Colonic mucosa (tissue), 4 donors: ENCODE measurements at regions not wholly inside any gene's neighbourhood (a gene's known extent, or its start where the extent isn't known, plus 50 kb on each side); places are given as distances from the start of the nearest gene placed in this dataset.
A peak's percentile ranks its signal among the peaks of the same experiment; 100 is the strongest.

Experiments used
- DNase-seq: peaks from one replicate; pipeline ENCODE4 v3.0.0-alpha.2; 2020
- H3K27ac ChIP-seq: fragments of 200-600 bp; one replicate; pipeline ENCODE4 v1.8.0; 2021
- H3K27me3 ChIP-seq: fragments of 200-600 bp; one replicate; pipeline ENCODE4 v1.8.0; 2021
- H3K36me3 ChIP-seq: fragments of 200-600 bp; one replicate; pipeline ENCODE4 v1.8.0; 2021
- H3K4me1 ChIP-seq: fragments of 200-600 bp; one replicate; pipeline ENCODE4 v1.8.0; 2021; ENCODE audit warnings: mild to moderate bottlenecking
- H3K4me3 ChIP-seq: fragments of 200-600 bp; one replicate; pipeline ENCODE4 v1.8.0; 2021
- H3K9ac ChIP-seq, 2 donors: one replicate each; pipeline ENCODE4 v1.7.0; 2013; ENCODE audit warnings: control low read depth in 2 of 2, low read depth in 2 of 2, low read length in 2 of 2
- H3K9me3 ChIP-seq: fragments of 200-600 bp; one replicate; pipeline ENCODE4 v1.8.0; 2021
- CTCF ChIP-seq: fragments of 200-600 bp; IDR thresholded peaks from one replicate; pipeline ENCODE4 v1.8.0; 2022; ENCODE audit warnings: antibody characterized with exemption, mild to moderate bottlenecking
- intact Hi-C: fragments of 100-400 bp; cut with DNase I; formaldehyde crosslinking; loops from one replicate; pipeline ENCODE4 v1.14.1; 2022
- donor health status: healthy.
- donor health status: DM: no; HTN: no; CAD: no.
- donor health status: DM: no; HTN: no; CAD: no.

GRCh38 chr5:54738118-54738972 is 220.8 kb downstream of the SNX18 start:
- DNase-seq, result peak; percentile 57
- intact Hi-C loops, result no loop called here
- H3K4me1 ChIP-seq, result no peaks in the 10 kb centered on the region
- H3K4me3 ChIP-seq, result no peak overlapping the region
- no peak for TF ChIP-seq CTCF
- no peaks in the 10 kb centered on the region for H3K27me3 ChIP-seq
- no peaks in the 10 kb centered on the region for H3K36me3 ChIP-seq
- H3K9ac ChIP-seq, result no peak overlapping the region
- no peak overlapping the region for H3K27ac ChIP-seq
- no peaks in the 10 kb centered on the region for H3K9me3 ChIP-seq

- no peak for DNase-seq
- Histone ChIP-seq H3K36me3 (no peaks in the 10 kb centered on the region), H3K27me3 (no peaks in the 10 kb centered on the region), H3K4me3 (no peak overlapping the region), H3K9me3 (no peaks in the 10 kb centered on the region), H3K4me1 (no peaks in the 10 kb centered on the region), H3K27ac (no peak overlapping the region), H3K9ac (no peak overlapping the region)
- no peak for TF ChIP-seq CTCF
- intact Hi-C loops, result no loop called here
These were observed 218.6 kb downstream of the SNX18 start for GRCh38 chr5:54736003-54736797.

- no peak for DNase-seq
- no peak for TF ChIP-seq CTCF
- H3K36me3 ChIP-seq, result no peaks in the 10 kb centered on the region
- no peak overlapping the region for H3K9ac ChIP-seq
- no peaks in the 10 kb centered on the region for H3K27me3 ChIP-seq
- intact Hi-C loops, result no loop called here
- H3K4me3 ChIP-seq, result no peak overlapping the region
- H3K9me3 ChIP-seq, result no peaks in the 10 kb centered on the region
- no peaks in the 10 kb centered on the region for H3K4me1 ChIP-seq
- H3K27ac ChIP-seq, result no peak overlapping the region
These were observed 215.5 kb downstream of the SNX18 start for GRCh38 chr5:54733101-54733500.

- no peaks in the 10 kb centered on the region for H3K36me3 ChIP-seq
- no peaks in the 10 kb centered on the region for H3K4me1 ChIP-seq
- no peak overlapping the region for H3K9ac ChIP-seq
- TF ChIP-seq CTCF, result no peak
- no peaks in the 10 kb centered on the region for H3K9me3 ChIP-seq
- intact Hi-C loops, result no loop called here
- no peak for DNase-seq
- no peaks in the 10 kb centered on the region for H3K27me3 ChIP-seq
- no peak overlapping the region for H3K27ac ChIP-seq
- no peak overlapping the region for H3K4me3 ChIP-seq
These were observed 214.5 kb downstream of the SNX18 start for GRCh38 chr5:54732108-54732507.

- H3K4me3 ChIP-seq, result no peak overlapping the region
- no peak for TF ChIP-seq CTCF
- no peak overlapping the region for H3K27ac ChIP-seq
- H3K36me3 ChIP-seq, result no peaks in the 10 kb centered on the region
- no peaks in the 10 kb centered on the region for H3K27me3 ChIP-seq
- intact Hi-C loops, result no loop called here
- no peaks in the 10 kb centered on the region for H3K4me1 ChIP-seq
- H3K9ac ChIP-seq, result no peak overlapping the region
- no peak for DNase-seq
- no peaks in the 10 kb centered on the region for H3K9me3 ChIP-seq
These were observed 211.0 kb downstream of the SNX18 start for GRCh38 chr5:54728588-54728915.
